ENCODE measurements at regions not wholly inside any gene's neighbourhood (a gene's known extent, or its start where the extent isn't known, plus 50 kb on each side); places are given as distances from the start of the nearest gene placed in this dataset.

DNA sequence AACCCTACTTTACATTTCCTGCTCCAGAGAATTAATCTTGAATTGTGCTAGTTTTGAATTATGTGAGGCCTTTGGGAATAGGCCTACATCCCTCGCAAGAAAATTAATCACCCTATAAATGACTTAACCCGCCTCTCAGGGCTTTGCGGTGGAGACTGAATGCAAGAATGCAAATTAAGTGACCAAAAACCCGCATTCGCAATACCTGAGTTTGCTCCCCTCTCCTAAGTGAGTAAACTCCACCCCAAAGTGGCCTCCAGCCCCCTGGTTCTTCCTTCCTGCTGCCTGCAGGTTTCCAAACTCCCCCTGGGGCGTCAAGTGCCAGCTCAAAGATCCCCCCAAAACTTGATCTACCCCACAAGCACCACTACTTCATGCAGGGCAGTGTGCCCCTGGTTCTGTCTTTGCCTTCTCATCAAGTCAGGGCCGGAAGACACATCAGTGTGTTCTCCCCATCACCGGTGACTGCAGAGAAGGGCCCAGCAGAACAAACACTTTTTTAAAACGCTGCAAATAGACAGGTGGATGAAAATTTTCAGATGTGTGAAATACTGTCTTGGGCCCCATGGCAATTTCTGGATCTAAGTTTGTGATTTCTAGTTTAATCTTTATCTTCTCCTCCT is 644.7 kb downstream of the VRK1 start:
- TF ChIP-seq POLR2AphosphoS5 (IDR thresholded peaks at IDR 0.05) (no peak), CTCF (IDR thresholded peaks at IDR 0.05; ENCODE audit: poor library complexity, severe bottlenecking) (no peak), EP300 (conservative IDR thresholded peaks at IDR 0.05; ENCODE audit: poor library complexity, severe bottlenecking) (no peak), REST (IDR thresholded peaks at IDR 0.05; ENCODE audit: borderline replicate concordance) (no peak), MXI1 (conservative IDR thresholded peaks at IDR 0.05; ENCODE audit: poor library complexity, severe bottlenecking) (no peak), EZH2 (IDR thresholded peaks at IDR 0.05; ENCODE audit: borderline replicate concordance, insufficient read depth, low read length, poor library complexity, severe bottlenecking) (no peak), TAF1 (IDR thresholded peaks at IDR 0.05; ENCODE audit: low read depth) (no peak)

Data from neural cell (in vitro differentiated cells).